Neural cell (in vitro differentiated cells): ENCODE measurements at regions not wholly inside any gene's neighbourhood (a gene's known extent, or its start where the extent isn't known, plus 50 kb on each side); places are given as distances from the start of the nearest gene placed in this dataset.

ENCODE experiments used
- EP300 ChIP-seq: fragments of 450-650 bp; conservative IDR thresholded peaks from 2 replicates; pipeline ENCODE4 v1.6.1; 2014; ENCODE audit warnings: antibody characterized with exemption, mild to moderate bottlenecking, moderate library complexity; ENCODE audit not compliant: poor library complexity, severe bottlenecking
- EZH2 ChIP-seq: fragments of 200-600, 300-800 bp; shearing (Covaris generic), sonication (generic); IDR thresholded peaks from 2 replicates; pipeline ENCODE4 v1.6.1; 2014; ENCODE audit warnings: antibody characterized with exemption, low read length, borderline replicate concordance, mild to moderate bottlenecking; ENCODE audit not compliant: insufficient read depth, poor library complexity, severe bottlenecking
- POLR2AphosphoS5 ChIP-seq: IDR thresholded peaks from 2 replicates; pipeline ENCODE4 v1.6.1; 2012
- TAF1 ChIP-seq: IDR thresholded peaks from 2 replicates; pipeline ENCODE4 v1.6.1; 2012; ENCODE audit warnings: low read depth
- TF ChIP-seq, protein P1 (sequence below): fragments of 450-650 bp; IDR thresholded peaks from 2 replicates; pipeline ENCODE4 v1.5.1; 2014; ENCODE audit warnings: antibody characterized with exemption, mild to moderate bottlenecking, moderate library complexity; ENCODE audit not compliant: poor library complexity, severe bottlenecking
- TF ChIP-seq, protein P2 (sequence below): IDR thresholded peaks from 2 replicates; pipeline ENCODE4 v1.6.1; 2012; ENCODE audit warnings: borderline replicate concordance

DNA sequence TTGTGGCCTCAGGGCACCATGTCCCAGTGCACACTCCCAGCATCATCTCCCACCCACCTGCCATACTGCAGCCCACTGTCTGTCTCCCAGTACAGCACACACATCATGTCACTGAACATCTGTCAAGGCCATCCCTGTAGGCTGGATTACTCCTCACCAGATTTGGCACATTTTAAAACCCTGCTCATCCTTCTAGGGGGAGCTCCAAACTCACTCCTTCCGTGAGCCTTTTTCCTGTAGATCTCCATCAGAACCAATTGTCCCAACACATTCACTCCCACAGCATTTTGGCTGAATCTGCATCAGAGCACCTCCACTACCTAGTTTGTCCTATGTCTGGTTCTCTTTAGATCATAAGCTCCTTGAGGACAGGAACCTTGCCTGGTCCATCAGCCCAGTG is 58.6 kb upstream of the GRIK3 start:
- TF ChIP-seq, protein P1, sequence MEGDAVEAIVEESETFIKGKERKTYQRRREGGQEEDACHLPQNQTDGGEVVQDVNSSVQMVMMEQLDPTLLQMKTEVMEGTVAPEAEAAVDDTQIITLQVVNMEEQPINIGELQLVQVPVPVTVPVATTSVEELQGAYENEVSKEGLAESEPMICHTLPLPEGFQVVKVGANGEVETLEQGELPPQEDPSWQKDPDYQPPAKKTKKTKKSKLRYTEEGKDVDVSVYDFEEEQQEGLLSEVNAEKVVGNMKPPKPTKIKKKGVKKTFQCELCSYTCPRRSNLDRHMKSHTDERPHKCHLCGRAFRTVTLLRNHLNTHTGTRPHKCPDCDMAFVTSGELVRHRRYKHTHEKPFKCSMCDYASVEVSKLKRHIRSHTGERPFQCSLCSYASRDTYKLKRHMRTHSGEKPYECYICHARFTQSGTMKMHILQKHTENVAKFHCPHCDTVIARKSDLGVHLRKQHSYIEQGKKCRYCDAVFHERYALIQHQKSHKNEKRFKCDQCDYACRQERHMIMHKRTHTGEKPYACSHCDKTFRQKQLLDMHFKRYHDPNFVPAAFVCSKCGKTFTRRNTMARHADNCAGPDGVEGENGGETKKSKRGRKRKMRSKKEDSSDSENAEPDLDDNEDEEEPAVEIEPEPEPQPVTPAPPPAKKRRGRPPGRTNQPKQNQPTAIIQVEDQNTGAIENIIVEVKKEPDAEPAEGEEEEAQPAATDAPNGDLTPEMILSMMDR, result no peak
- no peak for TF ChIP-seq POLR2AphosphoS5
- no peak for TF ChIP-seq EP300
- no peak for TF ChIP-seq EZH2
- TF ChIP-seq, protein P2, sequence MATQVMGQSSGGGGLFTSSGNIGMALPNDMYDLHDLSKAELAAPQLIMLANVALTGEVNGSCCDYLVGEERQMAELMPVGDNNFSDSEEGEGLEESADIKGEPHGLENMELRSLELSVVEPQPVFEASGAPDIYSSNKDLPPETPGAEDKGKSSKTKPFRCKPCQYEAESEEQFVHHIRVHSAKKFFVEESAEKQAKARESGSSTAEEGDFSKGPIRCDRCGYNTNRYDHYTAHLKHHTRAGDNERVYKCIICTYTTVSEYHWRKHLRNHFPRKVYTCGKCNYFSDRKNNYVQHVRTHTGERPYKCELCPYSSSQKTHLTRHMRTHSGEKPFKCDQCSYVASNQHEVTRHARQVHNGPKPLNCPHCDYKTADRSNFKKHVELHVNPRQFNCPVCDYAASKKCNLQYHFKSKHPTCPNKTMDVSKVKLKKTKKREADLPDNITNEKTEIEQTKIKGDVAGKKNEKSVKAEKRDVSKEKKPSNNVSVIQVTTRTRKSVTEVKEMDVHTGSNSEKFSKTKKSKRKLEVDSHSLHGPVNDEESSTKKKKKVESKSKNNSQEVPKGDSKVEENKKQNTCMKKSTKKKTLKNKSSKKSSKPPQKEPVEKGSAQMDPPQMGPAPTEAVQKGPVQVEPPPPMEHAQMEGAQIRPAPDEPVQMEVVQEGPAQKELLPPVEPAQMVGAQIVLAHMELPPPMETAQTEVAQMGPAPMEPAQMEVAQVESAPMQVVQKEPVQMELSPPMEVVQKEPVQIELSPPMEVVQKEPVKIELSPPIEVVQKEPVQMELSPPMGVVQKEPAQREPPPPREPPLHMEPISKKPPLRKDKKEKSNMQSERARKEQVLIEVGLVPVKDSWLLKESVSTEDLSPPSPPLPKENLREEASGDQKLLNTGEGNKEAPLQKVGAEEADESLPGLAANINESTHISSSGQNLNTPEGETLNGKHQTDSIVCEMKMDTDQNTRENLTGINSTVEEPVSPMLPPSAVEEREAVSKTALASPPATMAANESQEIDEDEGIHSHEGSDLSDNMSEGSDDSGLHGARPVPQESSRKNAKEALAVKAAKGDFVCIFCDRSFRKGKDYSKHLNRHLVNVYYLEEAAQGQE, result no peak
- no peak for TF ChIP-seq TAF1
